HG03575 (cell line): ENCODE measurements at regions not wholly inside any gene's neighbourhood (a gene's known extent, or its start where the extent isn't known, plus 50 kb on each side); places are given as distances from the start of the nearest gene placed in this dataset.

Experiments used
- ATAC-seq: cut with Tn5 transposase; IDR thresholded peaks from one replicate; pipeline ENCODE4 v1.9.1; 2021; ENCODE audit not compliant: unreplicated experiment, insufficient number of reproducible peaks, low FRiP score; ENCODE audit errors: extremely low read depth

DNA sequence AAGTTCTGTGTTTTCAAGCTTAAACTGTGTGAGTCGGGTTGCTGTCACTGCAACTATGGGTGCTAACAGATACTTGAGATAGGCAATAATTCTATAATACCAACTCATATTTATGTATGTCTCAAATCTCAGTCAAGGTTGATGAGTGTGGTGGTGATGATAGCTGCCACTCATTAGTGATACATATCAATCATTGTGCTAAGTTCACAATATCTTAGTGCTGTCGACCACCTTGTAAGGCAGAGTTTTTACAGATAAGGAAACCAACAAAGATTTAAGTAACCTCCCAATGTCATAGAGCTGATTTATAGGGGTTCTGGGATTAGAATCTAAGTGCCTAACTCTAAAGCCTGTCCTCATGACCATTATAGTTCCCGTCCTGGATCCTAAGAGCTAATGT is 82.5 kb downstream of the ELAPOR2 start:
- no peak for ATAC-seq

DNA sequence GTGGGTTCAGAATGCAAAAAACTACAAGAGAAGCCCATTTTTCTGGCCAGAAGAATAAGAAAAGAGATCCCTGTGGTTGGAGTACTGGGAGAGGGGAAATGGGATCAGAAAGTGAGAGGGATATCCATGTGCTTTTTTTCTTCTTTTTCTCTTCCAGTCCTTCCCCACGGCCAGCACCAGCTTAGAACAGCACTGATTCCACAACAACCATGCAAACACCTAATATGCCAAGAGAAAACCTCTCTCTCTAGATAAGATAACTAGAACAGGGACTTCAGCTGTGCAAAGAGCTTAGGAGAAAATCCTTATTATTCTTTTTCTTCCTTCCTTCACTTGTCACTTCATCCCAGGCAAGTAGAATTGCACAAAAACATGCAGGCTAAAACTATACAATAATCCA is 83.5 kb downstream of the ELAPOR2 start:
- ATAC-seq: no peak

DNA sequence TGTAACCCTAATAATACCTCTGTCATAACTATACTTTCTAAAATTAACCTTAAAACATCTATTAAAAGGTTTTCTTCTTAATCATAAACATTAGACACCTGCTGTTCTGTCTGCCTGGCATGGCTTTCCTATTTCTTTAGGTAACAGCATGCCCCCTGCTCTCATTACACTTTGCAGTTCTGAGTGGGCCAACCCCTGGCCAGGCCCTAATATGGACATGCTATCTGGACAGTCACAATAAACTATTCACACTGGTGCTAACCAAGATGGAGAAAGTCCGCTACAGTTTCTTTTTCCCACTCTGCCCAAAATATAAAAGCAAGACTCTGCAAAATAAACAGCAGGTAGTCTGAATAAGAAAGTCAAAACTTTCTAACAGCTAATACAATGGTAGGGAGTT is 84.0 kb downstream of the ELAPOR2 start:
- no peak for ATAC-seq

DNA sequence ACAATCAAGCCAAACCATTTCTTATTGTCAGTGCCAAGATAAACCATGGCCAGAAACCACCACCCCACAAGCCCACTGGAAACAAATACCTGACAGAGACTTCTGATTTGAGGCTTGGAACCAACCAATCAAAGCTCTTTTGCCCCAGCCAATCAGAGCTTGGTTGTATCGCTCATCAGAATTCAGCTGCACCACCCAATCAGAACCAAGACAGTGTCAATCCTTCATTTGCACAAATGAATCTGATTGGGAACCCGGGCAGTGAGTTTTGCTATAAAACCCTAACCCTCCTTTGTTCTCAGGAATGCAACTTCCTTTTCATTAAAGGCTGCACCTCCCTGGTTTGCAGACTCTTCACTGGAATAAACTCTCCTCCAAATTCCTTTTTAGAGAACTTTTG is 87.4 kb downstream of the ELAPOR2 start:
- ATAC-seq: no peak

DNA sequence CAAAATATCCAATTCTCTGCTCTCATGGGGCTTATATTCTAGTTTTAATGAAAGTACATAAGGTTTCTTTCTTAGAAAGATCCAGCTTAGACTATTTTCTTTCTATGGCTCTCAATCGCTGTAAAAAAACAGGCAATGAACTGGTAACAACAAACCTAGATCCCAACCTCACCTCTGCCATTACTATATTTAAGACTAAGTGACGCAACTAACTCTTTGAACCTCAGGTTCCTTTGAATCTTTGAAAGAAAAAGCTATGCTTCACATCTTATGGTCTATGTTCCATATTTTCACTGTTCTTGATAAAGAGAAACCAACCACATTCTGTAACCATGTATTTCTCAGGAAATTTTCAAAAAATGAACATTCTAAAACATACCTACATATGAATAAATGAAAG is 88.5 kb downstream of the ELAPOR2 start:
- no peak for ATAC-seq

DNA sequence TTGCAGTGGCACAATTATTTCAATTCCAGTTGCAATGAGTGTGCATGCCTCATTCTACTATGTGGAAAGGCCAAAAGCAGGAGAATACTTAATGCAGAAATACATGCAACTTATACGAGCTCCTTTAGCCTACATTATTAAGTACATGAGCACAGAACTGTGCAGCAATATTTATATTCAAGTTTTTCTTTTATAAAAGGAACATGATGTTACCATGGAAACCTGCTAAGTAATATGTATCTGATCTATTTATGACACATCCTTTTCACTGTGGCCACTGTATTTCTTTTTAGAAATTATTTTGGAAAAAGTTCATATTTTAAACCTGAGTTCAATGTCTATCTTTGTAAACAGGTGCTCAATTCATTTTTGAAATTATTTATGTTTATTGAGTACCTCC is 88.9 kb downstream of the ELAPOR2 start:
- ATAC-seq: no peak

DNA sequence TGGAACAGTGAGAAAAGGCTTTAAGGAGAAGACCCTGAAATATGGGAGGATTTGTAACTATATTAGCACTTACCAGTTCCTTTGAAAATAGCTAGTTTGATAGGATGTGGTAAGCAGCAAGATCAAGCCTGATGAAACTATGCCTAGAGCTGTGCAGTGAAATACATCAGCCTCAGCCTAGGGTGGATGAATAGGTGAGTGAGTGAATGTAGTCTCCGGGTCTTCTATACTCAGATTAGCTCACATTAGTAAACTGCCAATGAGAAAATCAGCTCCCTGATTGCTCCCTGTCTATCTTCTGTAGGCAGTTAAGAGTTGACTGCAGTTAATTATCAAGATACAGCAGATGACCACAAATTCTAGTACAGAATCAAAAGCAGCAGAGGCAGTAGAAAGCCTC is 89.6 kb downstream of the ELAPOR2 start:
- ATAC-seq: no peak

DNA sequence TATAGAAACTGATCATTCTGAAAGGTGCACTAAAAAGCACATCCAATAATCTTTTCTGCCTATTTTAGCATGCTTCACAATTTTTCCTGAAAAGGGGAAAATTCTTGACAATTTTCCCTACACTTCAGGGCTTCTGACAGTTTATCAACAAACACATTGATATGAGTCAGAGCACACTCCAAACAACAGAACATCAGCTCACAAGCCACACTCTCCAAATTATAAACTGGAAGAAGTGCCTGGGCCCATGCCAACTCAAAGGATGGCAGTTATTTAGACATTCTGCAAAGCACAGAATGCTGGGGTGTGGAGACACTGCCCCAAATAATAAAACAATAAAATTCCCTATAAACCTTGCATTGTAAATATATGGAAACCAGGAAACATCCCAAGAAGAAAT is 90.8 kb downstream of the ELAPOR2 start:
- ATAC-seq: no peak

DNA sequence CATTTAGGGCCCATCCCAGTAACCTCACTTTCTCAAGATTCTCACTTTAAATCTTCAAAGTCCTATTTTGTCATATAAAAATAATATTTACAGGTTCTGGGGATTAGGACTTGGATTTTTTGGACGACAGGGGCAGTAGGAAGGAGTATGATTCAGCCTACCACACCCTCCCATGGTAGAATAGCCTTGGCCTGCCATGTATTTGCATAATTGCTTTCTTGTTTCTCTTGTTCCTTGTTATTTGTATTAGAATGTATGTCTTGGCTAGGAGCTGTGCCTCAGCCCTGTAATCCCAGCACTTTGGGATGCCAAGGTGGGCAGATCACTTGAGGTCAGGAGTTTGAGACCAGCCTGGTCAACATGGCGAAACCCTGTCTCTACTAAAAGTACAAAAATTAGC is 92.5 kb downstream of the ELAPOR2 start:
- no peak for ATAC-seq

DNA sequence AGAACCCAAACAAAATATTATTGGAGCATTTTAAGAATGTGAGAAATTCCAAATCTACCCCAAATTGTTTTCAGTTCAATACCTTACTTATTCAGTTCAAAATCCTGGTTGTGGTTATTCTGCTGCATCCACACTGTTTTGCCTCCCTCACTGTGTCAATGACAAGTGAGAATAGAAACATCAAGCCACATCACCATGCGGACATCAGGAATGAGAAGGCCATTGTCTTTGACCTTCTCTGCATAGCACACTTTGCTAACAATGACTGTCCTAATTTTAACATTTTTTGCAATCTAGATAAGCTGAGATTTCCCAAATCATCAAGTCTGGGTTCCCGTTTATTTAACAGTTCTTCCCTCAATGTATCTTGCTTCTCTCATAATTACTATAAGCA is 93.7 kb downstream of the ELAPOR2 start:
- ATAC-seq: no peak

DNA sequence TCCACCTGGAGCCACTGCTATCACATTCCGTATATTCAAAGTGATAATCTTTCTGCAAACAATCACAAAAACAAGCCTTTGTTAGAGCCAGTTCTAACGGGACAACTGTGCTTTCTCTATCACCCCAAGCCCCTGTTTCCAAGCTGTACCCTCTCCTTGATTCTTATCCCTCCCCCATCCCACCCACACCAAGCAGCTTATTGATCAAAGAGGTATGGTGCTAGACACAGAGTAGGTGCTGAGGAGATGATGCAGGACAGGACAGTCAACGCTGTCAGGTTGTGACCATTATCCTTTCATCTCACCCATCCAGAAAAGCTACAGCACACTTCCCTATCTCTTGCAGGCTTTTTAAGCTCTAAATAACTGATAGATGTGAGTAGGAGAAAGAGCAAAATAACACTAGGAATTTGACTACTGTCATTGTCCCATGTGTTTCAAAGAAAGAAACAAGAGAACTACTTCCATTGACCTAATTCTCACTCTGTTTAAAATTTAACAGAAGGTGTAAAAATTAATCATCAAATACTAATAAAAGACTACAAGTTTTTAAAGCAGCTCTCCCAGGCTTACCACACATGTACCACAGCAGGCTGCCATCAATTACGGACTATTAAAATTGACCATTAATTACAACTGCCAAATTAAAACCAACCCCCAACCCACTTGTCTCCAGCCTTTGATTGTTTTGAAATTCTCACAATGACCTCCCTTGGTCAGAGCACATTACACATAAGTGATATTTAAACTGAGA is 94.3 kb downstream of the ELAPOR2 start:
- no peak for ATAC-seq

DNA sequence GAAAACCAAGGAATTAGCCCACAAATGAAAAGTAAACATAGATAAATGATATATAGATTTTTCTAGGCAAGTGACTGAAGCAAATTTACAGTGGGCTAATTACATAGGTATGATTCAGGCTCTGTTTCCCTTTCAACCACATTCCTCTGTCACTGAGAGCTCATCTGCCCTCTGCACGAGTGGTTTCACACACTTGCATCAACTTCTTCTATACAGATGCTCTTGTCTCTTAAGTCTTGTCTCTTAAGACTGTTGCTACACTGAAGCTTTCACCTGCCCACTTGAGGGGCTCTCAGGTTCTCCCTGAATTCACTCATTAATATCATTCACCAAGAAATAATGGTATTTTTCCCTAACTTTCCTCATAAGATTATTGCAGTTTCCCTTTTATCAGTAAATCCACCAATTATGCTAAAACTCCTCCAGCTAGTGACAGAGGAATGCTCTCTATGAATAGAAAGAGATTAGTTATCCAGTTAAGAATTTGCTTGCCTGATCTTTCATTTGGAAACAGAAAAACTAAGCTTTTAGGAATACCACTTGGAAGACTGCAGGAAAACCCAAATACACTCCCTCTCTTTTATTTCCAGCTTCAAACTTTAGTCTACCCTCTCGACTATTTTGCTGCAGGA is 95.7 kb downstream of the ELAPOR2 start:
- ATAC-seq: peak; percentile 80

DNA sequence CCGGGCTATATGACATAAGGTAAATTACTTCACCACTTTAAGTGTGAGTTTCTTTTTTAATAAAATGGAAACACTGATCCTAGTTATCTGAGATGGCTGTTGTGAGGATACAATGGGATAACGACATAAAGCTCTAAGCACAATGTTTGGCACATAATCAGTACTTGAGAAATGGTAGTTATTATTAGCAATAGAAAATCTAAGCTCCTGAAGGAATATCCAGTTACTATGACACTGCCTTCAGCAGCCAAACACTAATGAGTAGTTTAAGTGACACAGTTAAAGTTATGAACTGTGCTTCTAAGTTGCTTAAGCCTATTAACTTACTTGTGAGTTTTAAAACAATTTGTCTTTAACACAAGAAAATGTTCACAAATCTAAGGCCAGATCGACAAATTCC is 96.8 kb downstream of the ELAPOR2 start:
- no peak for ATAC-seq

DNA sequence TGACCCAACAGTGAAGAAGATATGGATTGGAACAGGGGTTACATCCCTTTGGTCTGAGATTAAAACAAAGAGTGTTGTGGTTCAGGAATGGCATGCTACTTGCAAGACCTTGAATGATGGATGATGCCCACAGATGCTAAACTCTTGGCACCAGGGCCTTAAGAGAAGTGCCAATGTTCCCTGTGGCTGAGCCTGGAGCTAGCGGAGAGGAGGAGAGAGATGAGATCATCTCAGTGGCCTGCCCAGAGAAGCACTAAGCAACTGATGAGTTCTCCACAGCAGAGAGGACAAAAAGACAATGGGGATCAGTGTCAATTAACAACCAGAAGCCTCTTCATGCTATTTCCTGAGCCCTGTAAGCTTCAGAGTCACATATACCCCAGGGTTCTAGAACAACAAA is 97.8 kb downstream of the ELAPOR2 start:
- no peak for ATAC-seq

DNA sequence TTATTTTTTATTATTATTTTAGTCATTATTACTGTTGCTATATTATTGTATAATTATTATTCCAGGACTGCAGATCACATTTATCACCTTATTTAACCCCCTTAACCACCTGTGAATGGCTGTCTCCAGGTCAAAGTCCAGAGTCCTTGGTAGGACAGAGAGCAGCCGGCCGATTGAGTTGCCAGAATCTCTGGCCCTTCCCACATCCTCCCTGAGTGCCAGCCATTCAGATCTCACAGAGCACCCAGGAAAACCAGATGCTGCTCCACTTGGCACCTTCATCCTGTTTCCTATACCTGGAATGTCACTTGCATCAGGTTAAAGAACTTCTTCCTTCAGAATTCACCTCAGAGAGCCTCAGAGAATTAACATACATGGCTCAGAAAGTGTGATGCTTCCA is 101.1 kb downstream of the ELAPOR2 start:
- ATAC-seq: no peak

DNA sequence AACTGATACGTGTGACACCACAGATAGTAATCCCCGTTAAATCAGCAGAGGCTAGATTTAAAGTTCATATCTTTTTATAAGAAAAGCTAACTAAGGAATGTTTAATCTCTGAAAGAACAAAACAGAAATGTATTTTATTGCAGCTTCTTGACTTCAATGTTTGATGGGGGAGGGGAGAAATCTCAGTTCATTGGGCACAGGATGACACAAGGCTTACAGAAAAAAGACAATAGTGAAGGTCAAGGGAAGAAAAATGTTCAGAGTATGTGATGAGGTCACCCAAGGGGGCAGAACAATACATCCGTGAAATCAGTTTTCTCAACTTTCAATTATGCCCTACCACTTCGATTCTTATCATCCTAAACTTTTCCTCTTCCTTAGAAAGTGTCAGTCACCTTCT is 102.9 kb downstream of the ELAPOR2 start:
- ATAC-seq: no peak

DNA sequence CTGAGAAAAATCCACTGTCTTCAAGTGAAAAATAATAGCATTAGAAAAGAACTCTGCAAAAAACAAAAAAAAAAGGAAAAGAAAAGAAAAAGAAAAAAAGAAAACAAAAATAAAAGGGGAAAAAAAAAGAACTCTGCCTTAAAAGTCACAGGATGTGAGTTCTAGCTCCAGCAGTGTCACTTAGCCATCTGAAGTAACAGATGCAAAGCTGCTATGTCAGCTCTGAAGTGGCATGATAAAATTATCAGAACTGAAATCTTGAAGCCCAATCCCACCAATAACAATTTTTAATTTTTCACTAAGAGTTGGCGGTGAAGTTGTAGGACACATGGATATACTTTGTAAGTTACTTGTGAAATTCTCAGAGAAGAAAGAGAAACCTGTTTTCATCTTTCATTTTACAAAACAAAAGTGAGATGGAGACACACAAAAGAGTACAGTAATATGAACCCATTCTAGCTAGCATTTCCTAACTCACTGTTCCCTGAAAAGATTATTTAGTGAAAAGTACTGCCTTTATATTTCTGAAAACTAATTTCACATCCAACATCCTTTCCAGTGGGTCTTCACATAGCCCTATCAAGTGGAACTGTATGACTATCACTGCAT is 103.5 kb downstream of the ELAPOR2 start:
- ATAC-seq: no peak

DNA sequence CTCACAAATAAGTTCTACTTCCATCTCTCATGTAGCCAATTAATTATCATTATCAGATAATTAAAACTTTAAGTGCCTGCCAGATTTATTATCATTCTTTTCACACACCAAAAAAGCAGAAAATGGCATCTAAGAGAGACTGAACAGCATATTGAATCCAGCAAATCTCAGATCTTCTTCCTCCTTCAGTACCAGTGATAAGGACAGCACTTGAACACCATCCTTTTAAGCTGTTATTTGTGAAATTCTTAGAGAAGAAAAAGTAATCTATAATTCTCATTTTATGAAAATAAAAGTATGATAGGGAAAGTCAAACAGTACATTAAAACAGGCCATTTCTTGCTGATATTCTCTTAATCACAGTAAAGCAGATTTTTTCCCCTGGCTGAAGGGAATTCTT is 104.5 kb downstream of the ELAPOR2 start:
- no peak for ATAC-seq

DNA sequence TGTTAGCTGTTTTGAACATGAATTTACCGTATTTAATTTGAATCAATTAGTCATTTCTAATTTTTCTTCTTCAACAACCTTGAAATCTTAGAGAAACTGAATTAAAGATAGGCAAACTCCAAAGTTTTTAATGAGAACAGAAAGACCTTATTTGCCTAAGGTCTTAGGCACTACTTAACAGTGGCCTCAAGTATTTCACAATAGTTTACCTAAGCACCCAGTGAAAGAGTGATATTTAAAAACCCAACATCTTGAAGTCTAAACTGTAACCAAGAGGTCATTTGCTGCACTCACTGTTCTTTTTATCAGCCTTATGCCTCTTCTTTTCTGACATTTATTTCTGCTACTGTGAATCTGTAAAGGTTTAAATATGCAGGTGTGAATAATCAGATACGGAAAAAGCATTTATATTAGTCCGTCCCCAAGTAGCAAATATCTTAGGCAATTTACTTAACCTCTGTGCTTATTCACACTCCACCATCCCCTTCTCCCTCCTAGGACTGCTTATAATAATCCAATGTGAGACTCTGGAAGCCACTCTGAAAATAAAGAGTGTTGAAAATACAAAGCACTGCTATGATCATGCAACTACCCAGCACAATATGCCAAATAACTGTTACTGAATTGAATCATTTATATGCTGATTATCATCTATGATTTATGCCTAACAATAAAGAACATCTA is 105.7 kb downstream of the ELAPOR2 start:
- no peak for ATAC-seq

DNA sequence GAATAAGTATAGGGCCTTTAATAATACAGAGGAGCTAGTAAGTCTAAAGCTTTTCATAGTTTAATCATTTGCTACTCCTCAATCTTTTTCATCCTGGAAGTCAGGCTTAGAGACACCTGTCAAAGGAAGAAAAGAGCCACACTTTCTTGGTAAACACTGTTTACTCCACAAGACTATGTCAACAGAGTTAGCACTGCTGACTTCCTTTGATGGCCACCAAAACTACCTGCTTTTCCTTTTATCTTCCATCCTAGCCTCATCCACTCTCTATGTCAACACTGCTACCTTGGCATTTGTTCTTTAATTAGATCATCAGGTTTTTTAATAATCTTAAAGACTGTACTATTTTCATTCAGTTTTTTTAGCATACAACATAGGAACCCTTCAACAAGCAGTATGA is 106.2 kb downstream of the ELAPOR2 start:
- ATAC-seq: no peak
